OCI-LY1 (cell line): ENCODE measurements at regions not wholly inside any gene's neighbourhood (a gene's known extent, or its start where the extent isn't known, plus 50 kb on each side); places are given as distances from the start of the nearest gene placed in this dataset.

Experiments
- H2AFZ ChIP-seq: fragments of 200-600 bp; sonication (generic), shearing (Covaris generic); 2 replicates; pipeline ENCODE4 v1.6.0; 2014; ENCODE audit warnings: antibody characterized with exemption, mild to moderate bottlenecking, low read length
- H3F3A ChIP-seq: fragments of 200-600 bp; sonication (generic), shearing (Covaris generic); 2 replicates; pipeline ENCODE4 v1.6.0; 2014; ENCODE audit warnings: mild to moderate bottlenecking, antibody characterized with exemption, low read length, moderate library complexity; ENCODE audit not compliant: insufficient read depth
- H3K27ac ChIP-seq: fragments of 200-600 bp; sonication (generic); 2 replicates; pipeline ENCODE4 v1.5.1; 2014; ENCODE audit warnings: low read length, mixed run types, mild to moderate bottlenecking, low read depth; ENCODE audit not compliant: poor library complexity, severe bottlenecking
- H3K27me3 ChIP-seq: fragments of 200-600 bp; sonication (generic); 2 replicates; pipeline ENCODE4 v1.6.0; 2014; ENCODE audit warnings: antibody characterized with exemption, mild to moderate bottlenecking, low read length, moderate library complexity; ENCODE audit not compliant: insufficient read depth
- H3K36me3 ChIP-seq: fragments of 200-600 bp; sonication (generic); 2 replicates; pipeline ENCODE4 v1.6.1; 2014; ENCODE audit warnings: mild to moderate bottlenecking, antibody characterized with exemption, low read length, moderate library complexity, mixed read lengths; ENCODE audit not compliant: insufficient read depth
- H3K4me1 ChIP-seq: fragments of 200-600 bp; sonication (generic); 2 replicates; pipeline ENCODE4 v1.5.1; 2014; ENCODE audit warnings: mild to moderate bottlenecking, low read length, moderate library complexity; ENCODE audit not compliant: insufficient read depth, severe bottlenecking
- H3K4me2 ChIP-seq: fragments of 200-600 bp; sonication (generic), shearing (Covaris generic); 2 replicates; pipeline ENCODE4 v1.6.1; 2014; ENCODE audit warnings: low read length
- H3K4me3 ChIP-seq: fragments of 200-600 bp; sonication (generic); 2 replicates; pipeline ENCODE4 v1.5.1; 2014; ENCODE audit warnings: low read length, low read depth, mild to moderate bottlenecking, mixed read lengths; ENCODE audit not compliant: poor library complexity, severe bottlenecking
- H3K79me2 ChIP-seq: fragments of 200-600 bp; shearing (Covaris generic); 2 replicates; pipeline ENCODE4 v1.6.1; 2016; ENCODE audit warnings: mixed run types, low read length, mixed read lengths; ENCODE audit not compliant: insufficient read depth
- H3K9ac ChIP-seq: fragments of 200-600 bp; sonication (generic), shearing (Covaris generic); 2 replicates; pipeline ENCODE4 v1.6.1; 2014; ENCODE audit warnings: mild to moderate bottlenecking, low read length, mixed read lengths
- H3K9me2 ChIP-seq: fragments of 200-600 bp; sonication (generic), shearing (Covaris generic); 2 replicates; pipeline ENCODE4 v1.6.1; 2014; ENCODE audit warnings: low read depth, mild to moderate bottlenecking, low read length, mixed read lengths
- H3K9me3 ChIP-seq: fragments of 200-600 bp; shearing (Covaris generic); 2 replicates; pipeline ENCODE4 v1.6.1; 2014; ENCODE audit warnings: low read length, mixed read lengths
- H4K20me1 ChIP-seq: fragments of 200-600 bp; sonication (generic), shearing (Covaris generic); 2 replicates; pipeline ENCODE4 v1.6.0; 2016; ENCODE audit warnings: mild to moderate bottlenecking, low read length; ENCODE audit not compliant: insufficient read depth
- CTCF ChIP-seq: fragments of 200-600 bp; sonication (generic), shearing (Covaris generic); IDR thresholded peaks from 2 replicates; pipeline ENCODE4 v1.5.1; 2017; ENCODE audit warnings: mild to moderate bottlenecking, antibody characterized with exemption, low read length, moderate library complexity, mixed read lengths
- EZH2 ChIP-seq: fragments of 200-600 bp; sonication (generic), shearing (Covaris generic); IDR thresholded peaks from 2 replicates; pipeline ENCODE4 v1.8.0; 2017; ENCODE audit warnings: borderline replicate concordance, mixed run types, mild to moderate bottlenecking, antibody characterized with exemption, low read length, moderate library complexity, mixed read lengths

- no peaks in the 10 kb centered on the region for H3K79me2 ChIP-seq
- H3K4me1 ChIP-seq, result no peaks in the 10 kb centered on the region
- no peaks in the 10 kb centered on the region for H3K9me2 ChIP-seq
- no peaks in the 10 kb centered on the region for H3K36me3 ChIP-seq
- TF ChIP-seq CTCF (peak; percentile 58), EZH2 (no peak)
- H3K9me3 ChIP-seq, result no peaks in the 10 kb centered on the region
- H3K27ac ChIP-seq, result no peak overlapping the region
- H4K20me1 ChIP-seq, result no peaks in the 10 kb centered on the region
- H3K27me3 ChIP-seq, result no peaks in the 10 kb centered on the region
- no peak overlapping the region for H2AFZ ChIP-seq
- no peak overlapping the region for H3K4me2 ChIP-seq
- no peak overlapping the region for H3K9ac ChIP-seq
- no peak overlapping the region for H3K4me3 ChIP-seq
- no peaks in the 10 kb centered on the region for H3F3A ChIP-seq
Observed at GRCh38 chr9:24832307-24832706, 286.6 kb upstream of the IZUMO3 start.

- Histone ChIP-seq H3K9ac (no peak overlapping the region), H3K79me2 (no peaks in the 10 kb centered on the region), H2AFZ (no peak overlapping the region), H3F3A (no peaks in the 10 kb centered on the region), H3K27ac (no peak overlapping the region), H3K9me3 (no peaks in the 10 kb centered on the region), H3K4me3 (no peak overlapping the region), H4K20me1 (no peaks in the 10 kb centered on the region), H3K27me3 (no peaks in the 10 kb centered on the region), H3K4me1 (no peaks in the 10 kb centered on the region), H3K36me3 (no peaks in the 10 kb centered on the region), H3K9me2 (no peaks in the 10 kb centered on the region), H3K4me2 (no peak overlapping the region)
- no peak for TF ChIP-seq EZH2
- no peak for TF ChIP-seq CTCF
Observed at GRCh38 chr9:24828687-24829086, 283.0 kb upstream of the IZUMO3 start.

- no peaks in the 10 kb centered on the region for H3K4me1 ChIP-seq
- H3K36me3 ChIP-seq, result no peaks in the 10 kb centered on the region
- H3K27me3 ChIP-seq, result no peaks in the 10 kb centered on the region
- no peak for TF ChIP-seq EZH2
- no peak for TF ChIP-seq CTCF
- no peaks in the 10 kb centered on the region for H3K79me2 ChIP-seq
- no peak overlapping the region for H3K4me3 ChIP-seq
- H2AFZ ChIP-seq, result no peak overlapping the region
- H3K9ac ChIP-seq, result no peak overlapping the region
- no peak overlapping the region for H3K27ac ChIP-seq
- no peaks in the 10 kb centered on the region for H3K9me3 ChIP-seq
- no peaks in the 10 kb centered on the region for H4K20me1 ChIP-seq
- H3F3A ChIP-seq, result no peaks in the 10 kb centered on the region
- H3K9me2 ChIP-seq, result no peaks in the 10 kb centered on the region
- H3K4me2 ChIP-seq, result no peak overlapping the region
Observed at GRCh38 chr9:24824607-24825006, 278.9 kb upstream of the IZUMO3 start.
